Dendritic cell treated with granulocyte-macrophage colony-stimulating factor and Interleukin-4, amounts not matched to agents 40 ng/mL and 50 ng/mL, for 4 days (primary cell): ENCODE measurements at regions not wholly inside any gene's neighbourhood (a gene's known extent, or its start where the extent isn't known, plus 50 kb on each side); places are given as distances from the start of the nearest gene placed in this dataset.
A peak's percentile ranks its signal among the peaks of the same experiment; 100 is the strongest.
"Not testable (repeated sequence)": the region's sequence is repeated elsewhere in the genome, so short reads cannot be mapped to it uniquely, and the experiment has no call there.

ENCODE experiments used
- H3K27ac Mint-ChIP-seq: one replicate; pipeline ENCODE4 v1.8.0; 2022; ENCODE audit warnings: mild to moderate bottlenecking, mixed read lengths
- H3K27me3 Mint-ChIP-seq: one replicate; pipeline ENCODE4 v1.8.0; 2022; ENCODE audit warnings: mild to moderate bottlenecking, mixed read lengths
- H3K36me3 Mint-ChIP-seq: one replicate; pipeline ENCODE4 v1.8.0; 2022; ENCODE audit warnings: low read depth, mixed read lengths
- H3K4me1 Mint-ChIP-seq: one replicate; pipeline ENCODE4 v1.8.0; 2022; ENCODE audit warnings: low read depth, mixed read lengths
- H3K4me3 Mint-ChIP-seq: one replicate; pipeline ENCODE4 v1.8.0; 2022; ENCODE audit warnings: mild to moderate bottlenecking, moderate library complexity, mixed read lengths
- H3K9me3 Mint-ChIP-seq: one replicate; pipeline ENCODE4 v1.8.0; 2022; ENCODE audit warnings: mixed read lengths
- intact Hi-C: fragments of 100-400 bp; cut with micrococcal nuclease; formaldehyde crosslinking; loops from one replicate; pipeline ENCODE4 v1.15.0; 2022

GRCh38 chr7:106757846-106758245 is 96.9 kb upstream of the CCDC71L start:
- no peak overlapping the region for H3K4me3 Mint-ChIP-seq
- H3K36me3 Mint-ChIP-seq = no peaks in the 10 kb centered on the region
- H3K9me3 Mint-ChIP-seq = no peaks in the 10 kb centered on the region

GRCh38 chr7:106762845-106763244 is 101.9 kb upstream of the CCDC71L start:
- H3K27me3 Mint-ChIP-seq, H3K36me3 Mint-ChIP-seq, H3K9me3 Mint-ChIP-seq, H3K27ac Mint-ChIP-seq, H3K4me3 Mint-ChIP-seq, intact Hi-C loops: not testable (repeated sequence)
- peaks cover 33% of the 10 kb centered on the region for H3K4me1 Mint-ChIP-seq

More at GRCh38 chr7:106757846-106758245, 96.9 kb upstream of the CCDC71L start:
- H3K27me3 Mint-ChIP-seq = no peaks in the 10 kb centered on the region
- peak overlapping the region; percentile 21 for H3K27ac Mint-ChIP-seq
- peaks cover 22% of the 10 kb centered on the region for H3K4me1 Mint-ChIP-seq
- intact Hi-C loops = no loop called here

- H3K9me3 Mint-ChIP-seq = no peaks in the 10 kb centered on the region
- H3K4me3 Mint-ChIP-seq = no peak overlapping the region
- H3K27me3 Mint-ChIP-seq = no peaks in the 10 kb centered on the region
- no peaks in the 10 kb centered on the region for H3K36me3 Mint-ChIP-seq
- H3K4me1 Mint-ChIP-seq = peaks cover 33% of the 10 kb centered on the region
- intact Hi-C loops = no loop called here
- H3K27ac Mint-ChIP-seq = no peak overlapping the region
These were observed 101.4 kb upstream of the PIK3CG start for GRCh38 chr7:106763717-106764116.

GRCh38 chr7:106765727-106766355 is 99.2 kb upstream of the PIK3CG start:
- no peak overlapping the region for H3K27ac Mint-ChIP-seq

GRCh38 chr7:106766551-106766950 is 98.5 kb upstream of the PIK3CG start:
- no peaks in the 10 kb centered on the region for H3K27me3 Mint-ChIP-seq
- no peak overlapping the region for H3K4me3 Mint-ChIP-seq
- H3K36me3 Mint-ChIP-seq = no peaks in the 10 kb centered on the region
- intact Hi-C loops = no loop called here
- H3K4me1 Mint-ChIP-seq = peaks cover 33% of the 10 kb centered on the region
- H3K27ac Mint-ChIP-seq = no peak overlapping the region
- no peaks in the 10 kb centered on the region for H3K9me3 Mint-ChIP-seq

More at GRCh38 chr7:106765727-106766355, 99.2 kb upstream of the PIK3CG start:
- H3K4me3 Mint-ChIP-seq = no peak overlapping the region
- H3K27me3 Mint-ChIP-seq = no peaks in the 10 kb centered on the region
- no peaks in the 10 kb centered on the region for H3K36me3 Mint-ChIP-seq
- intact Hi-C loops = no loop called here
- H3K4me1 Mint-ChIP-seq = peaks cover 33% of the 10 kb centered on the region
- H3K9me3 Mint-ChIP-seq = no peaks in the 10 kb centered on the region

GRCh38 chr7:106767078-106767477 is 98.0 kb upstream of the PIK3CG start:
- no peaks in the 10 kb centered on the region for H3K36me3 Mint-ChIP-seq
- no peaks in the 10 kb centered on the region for H3K27me3 Mint-ChIP-seq
- intact Hi-C loops = no loop called here
- H3K4me3 Mint-ChIP-seq = no peak overlapping the region
- H3K27ac Mint-ChIP-seq = peak overlapping the region; percentile 39
- H3K9me3 Mint-ChIP-seq = no peaks in the 10 kb centered on the region
- H3K4me1 Mint-ChIP-seq = peaks cover 33% of the 10 kb centered on the region

- intact Hi-C loops = no loop called here
- no peaks in the 10 kb centered on the region for H3K36me3 Mint-ChIP-seq
- peak overlapping the region; percentile 44 for H3K4me3 Mint-ChIP-seq
- H3K4me1 Mint-ChIP-seq = peaks cover 33% of the 10 kb centered on the region
- no peaks in the 10 kb centered on the region for H3K27me3 Mint-ChIP-seq
- peak overlapping the region; percentile 39 for H3K27ac Mint-ChIP-seq
- no peaks in the 10 kb centered on the region for H3K9me3 Mint-ChIP-seq
These were observed 97.4 kb upstream of the PIK3CG start for GRCh38 chr7:106767498-106768323.

GRCh38 chr7:106768324-106768751 is 96.7 kb upstream of the PIK3CG start:
- peak overlapping the region; percentile 44 for H3K4me3 Mint-ChIP-seq
- peak overlapping the region; percentile 25 for H3K27ac Mint-ChIP-seq
- no peaks in the 10 kb centered on the region for H3K9me3 Mint-ChIP-seq
- H3K27me3 Mint-ChIP-seq = no peaks in the 10 kb centered on the region
- H3K4me1 Mint-ChIP-seq = peaks cover 33% of the 10 kb centered on the region
- intact Hi-C loops = no loop called here
- no peaks in the 10 kb centered on the region for H3K36me3 Mint-ChIP-seq

GRCh38 chr7:106770191-106770590 is 94.9 kb upstream of the PIK3CG start:
- peaks cover 9% of the 10 kb centered on the region for H3K9me3 Mint-ChIP-seq
- no peaks in the 10 kb centered on the region for H3K36me3 Mint-ChIP-seq
- peaks cover 43% of the 10 kb centered on the region for H3K4me1 Mint-ChIP-seq
- intact Hi-C loops = no loop called here
- H3K27me3 Mint-ChIP-seq = no peaks in the 10 kb centered on the region
- H3K27ac Mint-ChIP-seq = no peak overlapping the region
- no peak overlapping the region for H3K4me3 Mint-ChIP-seq

GRCh38 chr7:106772655-106773108 is 92.4 kb upstream of the PIK3CG start:
- Mint-ChIP-seq H3K9me3 (peaks cover 24% of the 10 kb centered on the region), H3K27me3 (no peaks in the 10 kb centered on the region), H3K4me3 (no peak overlapping the region), H3K27ac (peak overlapping the region; percentile 45), H3K36me3 (peaks cover 5% of the 10 kb centered on the region), H3K4me1 (peaks cover 44% of the 10 kb centered on the region)
- intact Hi-C loops = no loop called here

GRCh38 chr7:106773228-106773627 is 91.9 kb upstream of the PIK3CG start:
- Mint-ChIP-seq H3K36me3 (peaks cover 5% of the 10 kb centered on the region), H3K4me3 (no peak overlapping the region), H3K9me3 (peaks cover 25% of the 10 kb centered on the region), H3K4me1 (peaks cover 44% of the 10 kb centered on the region), H3K27ac (peak overlapping the region; percentile 45), H3K27me3 (no peaks in the 10 kb centered on the region)
- intact Hi-C loops = no loop called here

- H3K4me1 Mint-ChIP-seq = peaks cover 44% of the 10 kb centered on the region
- no peak overlapping the region for H3K27ac Mint-ChIP-seq
- no peaks in the 10 kb centered on the region for H3K27me3 Mint-ChIP-seq
- H3K4me3 Mint-ChIP-seq = no peak overlapping the region
- H3K9me3 Mint-ChIP-seq = peaks cover 25% of the 10 kb centered on the region
- H3K36me3 Mint-ChIP-seq = peaks cover 5% of the 10 kb centered on the region
- intact Hi-C loops = no loop called here
These were observed 91.4 kb upstream of the PIK3CG start for GRCh38 chr7:106773721-106774120.

GRCh38 chr7:106774213-106774767 is 90.8 kb upstream of the PIK3CG start:
- Mint-ChIP-seq H3K27ac (peak overlapping the region; percentile 26), H3K27me3 (no peaks in the 10 kb centered on the region), H3K4me3 (no peak overlapping the region), H3K9me3 (peaks cover 25% of the 10 kb centered on the region), H3K36me3 (peaks cover 5% of the 10 kb centered on the region), H3K4me1 (peaks cover 46% of the 10 kb centered on the region)
- intact Hi-C loops = no loop called here
